OCI-LY3 (cell line): ENCODE measurements at regions not wholly inside any gene's neighbourhood (a gene's known extent, or its start where the extent isn't known, plus 50 kb on each side); places are given as distances from the start of the nearest gene placed in this dataset.

Source experiments
- EZH2phosphoT487 ChIP-seq: fragments of 200-600 bp; shearing (Covaris generic); IDR thresholded peaks from 2 replicates; pipeline ENCODE4 v1.6.1; 2018; ENCODE audit warnings: antibody characterized with exemption, mixed run types, low read depth
- TF ChIP-seq, protein P1 (sequence below): fragments of 200-600, 300-600 bp; sonication (generic); IDR thresholded peaks from 2 replicates; pipeline ENCODE4 v1.5.1; 2014; ENCODE audit warnings: antibody characterized with exemption, low read length, low read depth

DNA sequence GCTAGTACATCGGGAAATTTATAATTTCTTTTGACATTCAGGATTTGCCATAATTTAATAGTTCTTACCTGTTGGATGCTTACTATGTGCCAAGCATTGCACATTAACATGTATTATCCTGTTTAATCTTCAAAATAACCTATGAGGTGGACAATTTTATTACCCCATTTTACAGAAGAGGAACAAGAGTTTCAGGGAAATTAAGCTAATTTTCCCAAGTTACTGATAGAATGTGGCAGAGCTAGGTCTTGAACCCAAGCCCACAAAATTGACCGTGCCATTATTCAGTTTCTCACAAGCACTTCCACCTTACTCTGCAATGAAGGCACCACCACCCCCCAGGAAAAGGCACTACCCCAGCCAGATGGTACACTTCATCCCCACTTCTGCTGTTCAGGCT, 161.1 kb upstream of the PLEKHG7 start:
- TF ChIP-seq, protein P1, sequence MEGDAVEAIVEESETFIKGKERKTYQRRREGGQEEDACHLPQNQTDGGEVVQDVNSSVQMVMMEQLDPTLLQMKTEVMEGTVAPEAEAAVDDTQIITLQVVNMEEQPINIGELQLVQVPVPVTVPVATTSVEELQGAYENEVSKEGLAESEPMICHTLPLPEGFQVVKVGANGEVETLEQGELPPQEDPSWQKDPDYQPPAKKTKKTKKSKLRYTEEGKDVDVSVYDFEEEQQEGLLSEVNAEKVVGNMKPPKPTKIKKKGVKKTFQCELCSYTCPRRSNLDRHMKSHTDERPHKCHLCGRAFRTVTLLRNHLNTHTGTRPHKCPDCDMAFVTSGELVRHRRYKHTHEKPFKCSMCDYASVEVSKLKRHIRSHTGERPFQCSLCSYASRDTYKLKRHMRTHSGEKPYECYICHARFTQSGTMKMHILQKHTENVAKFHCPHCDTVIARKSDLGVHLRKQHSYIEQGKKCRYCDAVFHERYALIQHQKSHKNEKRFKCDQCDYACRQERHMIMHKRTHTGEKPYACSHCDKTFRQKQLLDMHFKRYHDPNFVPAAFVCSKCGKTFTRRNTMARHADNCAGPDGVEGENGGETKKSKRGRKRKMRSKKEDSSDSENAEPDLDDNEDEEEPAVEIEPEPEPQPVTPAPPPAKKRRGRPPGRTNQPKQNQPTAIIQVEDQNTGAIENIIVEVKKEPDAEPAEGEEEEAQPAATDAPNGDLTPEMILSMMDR, result no peak
- no peak for TF ChIP-seq EZH2phosphoT487
